ENCODE measurements at regions not wholly inside any gene's neighbourhood (a gene's known extent, or its start where the extent isn't known, plus 50 kb on each side); places are given as distances from the start of the nearest gene placed in this dataset.

GRCh38 chr15:25931851-25932250, 68.7 kb upstream of the ATP10A start:
- no peak for DNase-seq
- CTCF ChIA-PET = no interaction called here
- Mint-ChIP-seq H3K9me3 (ENCODE audit: low read depth, unreplicated experiment) (no peaks in the 10 kb centered on the region), H3K36me3 (ENCODE audit: insufficient read depth, unreplicated experiment) (no peaks in the 10 kb centered on the region), H3K4me1 (ENCODE audit: low read depth, unreplicated experiment) (no peaks in the 10 kb centered on the region), H3K27ac (ENCODE audit: unreplicated experiment) (no peak overlapping the region), H3K27me3 (ENCODE audit: unreplicated experiment) (no peaks in the 10 kb centered on the region), H3K4me3 (ENCODE audit: low read depth, unreplicated experiment) (no peak overlapping the region)
- no peak for TF ChIP-seq CTCF (IDR thresholded peaks at IDR 0.05; ENCODE audit: unreplicated experiment)
- BruUV-seq (replicated peaks) = no TSS peak
- intact Hi-C loops (cut with micrococcal nuclease; ENCODE audit: unreplicated experiment) = no loop called here

- intact Hi-C loops (cut with micrococcal nuclease; ENCODE audit: unreplicated experiment) = no loop called here
- no peaks in the 10 kb centered on the region for H3K9me3 Mint-ChIP-seq (ENCODE audit: low read depth, unreplicated experiment)
- no peaks in the 10 kb centered on the region for H3K4me1 Mint-ChIP-seq (ENCODE audit: low read depth, unreplicated experiment)
- H3K36me3 Mint-ChIP-seq (ENCODE audit: insufficient read depth, unreplicated experiment) = no peaks in the 10 kb centered on the region
- CTCF ChIA-PET = no interaction called here
- no peak for DNase-seq
- no TSS peak for BruUV-seq (replicated peaks)
- no peak for TF ChIP-seq CTCF (IDR thresholded peaks at IDR 0.05; ENCODE audit: unreplicated experiment)
- no peaks in the 10 kb centered on the region for H3K27me3 Mint-ChIP-seq (ENCODE audit: unreplicated experiment)
- H3K4me3 Mint-ChIP-seq (ENCODE audit: low read depth, unreplicated experiment) = no peak overlapping the region
- no peak overlapping the region for H3K27ac Mint-ChIP-seq (ENCODE audit: unreplicated experiment)
These were observed 67.8 kb upstream of the ATP10A start for GRCh38 chr15:25930931-25931330.

Measured in Calu3 (cell line).